Duodenal mucosa (tissue), 2 donors: ENCODE measurements at regions not wholly inside any gene's neighbourhood (a gene's known extent, or its start where the extent isn't known, plus 50 kb on each side); places are given as distances from the start of the nearest gene placed in this dataset.
"Not testable (repeated sequence)": the region's sequence is repeated elsewhere in the genome, so short reads cannot be mapped to it uniquely, and the experiment has no call there.

Source experiments
- H3K27ac ChIP-seq: one replicate; pipeline ENCODE4 v1.7.0; 2013; ENCODE audit warnings: low read depth, low read length
- H3K27me3 ChIP-seq, 2 donors: one replicate each; pipeline ENCODE4 v1.7.0; 2013; ENCODE audit warnings: low read length in 2 of 2, control low read depth in 1 of 2; ENCODE audit not compliant: insufficient read depth in 2 of 2, control insufficient read depth in 1 of 2
- H3K36me3 ChIP-seq, 2 donors: one replicate each; pipeline ENCODE4 v1.7.0; 2013; ENCODE audit warnings: low read length in 2 of 2, control low read depth in 1 of 2; ENCODE audit not compliant: insufficient read depth in 2 of 2, control insufficient read depth in 1 of 2
- H3K4me1 ChIP-seq, 2 donors: one replicate each; pipeline ENCODE4 v1.7.0; 2013; ENCODE audit warnings: low read length in 2 of 2, control low read depth in 1 of 2; ENCODE audit not compliant: insufficient read depth in 2 of 2, control insufficient read depth in 1 of 2
- H3K4me3 ChIP-seq, 2 donors: one replicate each; pipeline ENCODE4 v1.7.0; 2013; ENCODE audit warnings: low read length in 2 of 2, low read depth in 1 of 2
- H3K9ac ChIP-seq, 2 donors: one replicate each; pipeline ENCODE4 v1.7.0; 2013; ENCODE audit warnings: low read length in 2 of 2, low read depth in 1 of 2
- H3K9me3 ChIP-seq, 2 donors: one replicate each; pipeline ENCODE4 v1.7.0; 2013; ENCODE audit warnings: low read length in 2 of 2, control low read depth in 1 of 2; ENCODE audit not compliant: control insufficient read depth in 1 of 2

DNA sequence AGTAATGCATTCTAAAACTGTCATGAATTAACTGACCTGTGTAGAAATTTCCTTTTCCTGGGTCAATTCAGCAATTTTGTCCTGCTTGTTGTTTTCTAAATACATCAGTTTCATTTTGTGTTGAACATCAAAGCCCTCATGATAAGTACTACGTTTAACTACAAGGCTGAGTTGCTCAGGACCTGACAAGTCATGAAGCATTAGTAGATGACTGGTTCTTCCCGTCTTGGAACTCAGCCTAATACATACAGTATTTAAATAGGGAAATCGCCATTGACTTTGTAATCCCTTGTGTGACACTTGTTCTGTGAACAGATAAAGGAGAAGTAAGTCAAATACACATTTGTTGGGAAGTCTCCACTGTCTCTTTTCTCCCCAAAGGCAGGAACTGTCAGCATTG lies 727.1 kb downstream of the TTLL7 start:
- not testable (repeated sequence) for H3K9ac ChIP-seq, H3K4me1 ChIP-seq, H3K27ac ChIP-seq

DNA sequence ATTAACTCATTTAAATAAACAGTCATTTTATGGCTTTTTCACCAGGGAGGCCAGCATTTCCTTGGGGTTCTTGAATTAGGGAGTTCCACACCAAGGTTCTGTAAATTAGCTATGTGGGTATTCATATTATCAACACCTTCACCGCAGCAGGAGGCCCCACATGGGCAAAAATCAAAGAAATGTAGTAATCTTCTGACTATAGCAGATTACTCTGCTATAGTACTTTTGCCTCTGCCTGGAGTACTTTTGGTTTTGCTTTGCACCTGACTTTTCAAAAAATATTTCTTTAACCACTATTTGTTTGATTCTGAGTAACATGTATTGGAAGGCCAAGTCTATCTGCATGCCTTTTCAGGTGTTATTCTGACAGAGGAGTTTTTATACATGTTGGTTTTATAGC lies 728.1 kb downstream of the TTLL7 start:
- H3K4me1 ChIP-seq, H3K27ac ChIP-seq, H3K36me3 ChIP-seq, H3K27me3 ChIP-seq, H3K4me3 ChIP-seq, H3K9me3 ChIP-seq, H3K9ac ChIP-seq: not testable (repeated sequence)

More for the DNA sequence above, 727.1 kb downstream of the TTLL7 start:
- H3K36me3 ChIP-seq, H3K4me3 ChIP-seq, H3K9me3 ChIP-seq, H3K27me3 ChIP-seq: not testable (repeated sequence)

DNA sequence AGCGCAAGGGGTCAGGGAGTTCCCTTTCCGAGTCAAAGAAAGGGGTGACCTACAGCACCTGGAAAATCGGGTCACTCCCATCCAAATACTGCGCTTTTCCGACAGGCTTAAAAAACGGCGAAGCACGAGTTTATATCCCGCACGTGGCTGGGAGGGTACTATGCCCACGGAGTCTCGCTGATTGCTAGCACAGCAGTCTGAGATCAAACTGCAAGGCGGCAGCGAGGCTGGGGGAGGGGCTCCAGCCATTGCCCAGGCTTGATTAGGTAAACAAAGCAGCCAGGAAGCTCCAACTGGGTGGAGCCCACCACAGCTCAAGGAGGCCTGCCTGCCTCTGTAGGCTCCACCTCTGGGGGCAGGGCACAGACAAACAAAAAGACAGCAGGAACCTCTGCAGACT lies 735.1 kb downstream of the TTLL7 start:
- not testable (repeated sequence) for H3K36me3 ChIP-seq, H3K27me3 ChIP-seq

DNA sequence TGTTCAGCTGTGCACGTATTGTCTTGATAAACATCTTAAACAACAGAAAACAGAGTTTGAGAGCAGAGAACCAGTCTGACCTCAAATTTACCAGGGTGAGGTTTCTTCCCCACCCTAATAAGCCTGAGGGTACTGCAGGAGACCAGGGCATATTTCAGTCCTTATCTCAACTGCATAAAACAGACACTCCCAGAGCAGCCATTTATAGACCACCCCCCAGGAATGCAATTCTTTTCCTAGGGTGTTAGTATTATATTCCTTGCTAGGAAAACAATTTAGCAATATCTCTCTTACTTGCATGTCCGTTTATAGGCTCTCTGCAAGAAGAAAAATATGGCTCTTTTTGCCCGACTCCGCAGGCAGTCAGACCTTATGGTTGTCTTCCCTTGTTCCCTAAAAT lies 747.2 kb downstream of the TTLL7 start:
- H3K9ac ChIP-seq, H3K27me3 ChIP-seq, H3K4me1 ChIP-seq, H3K36me3 ChIP-seq, H3K4me3 ChIP-seq, H3K27ac ChIP-seq, H3K9me3 ChIP-seq: not testable (repeated sequence)

More for the DNA sequence above, 735.1 kb downstream of the TTLL7 start:
- not testable (repeated sequence) for H3K4me3 ChIP-seq, H3K9ac ChIP-seq, H3K9me3 ChIP-seq, H3K27ac ChIP-seq, H3K4me1 ChIP-seq

DNA sequence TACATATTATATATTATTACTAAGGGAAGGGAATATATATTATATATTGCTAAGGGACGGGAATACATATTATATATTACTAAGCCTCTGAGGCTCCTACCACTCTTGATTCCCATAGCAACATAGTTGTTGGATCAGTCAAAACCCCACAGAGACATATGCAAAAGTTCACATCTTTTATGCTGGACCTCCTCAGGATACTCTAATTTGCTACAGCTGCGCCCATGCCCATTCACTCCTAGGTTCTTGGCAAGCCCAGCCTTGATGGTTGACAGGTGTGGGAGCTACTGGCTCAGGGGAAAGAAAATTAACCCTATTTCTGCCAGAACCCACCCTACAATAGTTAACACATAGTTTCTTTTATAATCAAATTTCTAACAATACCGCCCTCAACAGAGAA lies 752.2 kb downstream of the TTLL7 start:
- not testable (repeated sequence) for H3K4me1 ChIP-seq, H3K4me3 ChIP-seq, H3K9me3 ChIP-seq, H3K36me3 ChIP-seq, H3K27ac ChIP-seq, H3K27me3 ChIP-seq, H3K9ac ChIP-seq

DNA sequence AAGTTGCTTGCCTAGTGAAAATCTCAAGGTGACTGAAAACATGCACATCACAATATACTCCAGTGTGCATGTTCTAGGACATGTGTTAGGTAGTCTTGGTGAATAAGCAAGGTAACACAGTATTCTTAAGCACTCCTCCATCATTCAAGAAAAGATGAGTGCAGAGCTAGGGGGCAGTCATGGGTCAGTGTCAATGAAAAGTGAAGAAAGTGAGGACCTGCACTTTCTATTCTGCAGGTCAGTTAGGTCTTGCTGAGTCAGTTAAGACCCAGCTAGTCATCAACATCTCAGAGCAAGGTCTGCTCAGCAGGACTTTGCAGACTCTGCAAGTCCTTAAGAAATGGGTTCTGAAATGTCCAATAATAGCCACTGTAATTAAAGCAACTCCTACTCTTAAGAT lies 754.1 kb downstream of the TTLL7 start:
- H3K4me3 ChIP-seq, H3K27me3 ChIP-seq, H3K9me3 ChIP-seq, H3K36me3 ChIP-seq, H3K9ac ChIP-seq, H3K27ac ChIP-seq, H3K4me1 ChIP-seq: not testable (repeated sequence)

DNA sequence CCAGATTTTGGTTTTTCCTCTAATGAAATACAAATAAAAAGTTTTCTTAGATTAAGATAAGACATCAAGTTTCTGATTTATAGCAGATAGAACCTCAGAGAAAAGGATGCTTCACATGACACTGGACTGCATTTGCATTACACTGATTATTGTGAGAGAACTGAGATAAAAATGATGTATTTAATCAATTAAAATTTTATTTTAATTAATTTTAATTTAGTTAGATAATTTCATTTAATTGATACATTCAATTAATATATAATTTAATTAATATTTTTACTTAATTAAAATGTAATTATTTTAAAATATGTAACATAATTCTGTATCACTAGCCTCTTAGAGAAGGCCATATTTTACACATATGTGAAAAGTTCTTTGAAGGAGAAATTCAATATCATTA lies 759.4 kb downstream of the TTLL7 start:
- H3K4me1 ChIP-seq, H3K4me3 ChIP-seq, H3K9ac ChIP-seq, H3K36me3 ChIP-seq, H3K27ac ChIP-seq, H3K27me3 ChIP-seq, H3K9me3 ChIP-seq: not testable (repeated sequence)

DNA sequence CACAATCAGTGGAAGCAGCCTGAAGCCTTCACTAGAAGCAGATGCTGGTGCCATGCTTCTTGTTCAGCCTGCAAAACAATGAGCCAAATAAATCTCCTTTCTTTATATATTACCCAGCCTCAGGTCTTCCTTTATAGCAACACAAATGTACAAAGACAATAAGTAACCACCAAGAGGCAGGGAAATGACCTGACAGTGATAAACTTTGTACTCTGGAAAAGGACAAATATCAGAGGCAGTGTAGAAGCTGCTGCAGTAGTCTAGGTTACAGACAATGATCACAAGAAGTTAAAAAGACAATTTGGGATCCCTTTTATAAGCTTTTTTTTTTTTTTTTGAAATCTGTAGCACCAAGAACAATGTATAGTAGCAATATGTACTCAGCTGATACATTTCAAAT lies 760.3 kb downstream of the TTLL7 start:
- not testable (repeated sequence) for H3K9me3 ChIP-seq, H3K27ac ChIP-seq, H3K4me3 ChIP-seq, H3K9ac ChIP-seq, H3K4me1 ChIP-seq, H3K27me3 ChIP-seq, H3K36me3 ChIP-seq

DNA sequence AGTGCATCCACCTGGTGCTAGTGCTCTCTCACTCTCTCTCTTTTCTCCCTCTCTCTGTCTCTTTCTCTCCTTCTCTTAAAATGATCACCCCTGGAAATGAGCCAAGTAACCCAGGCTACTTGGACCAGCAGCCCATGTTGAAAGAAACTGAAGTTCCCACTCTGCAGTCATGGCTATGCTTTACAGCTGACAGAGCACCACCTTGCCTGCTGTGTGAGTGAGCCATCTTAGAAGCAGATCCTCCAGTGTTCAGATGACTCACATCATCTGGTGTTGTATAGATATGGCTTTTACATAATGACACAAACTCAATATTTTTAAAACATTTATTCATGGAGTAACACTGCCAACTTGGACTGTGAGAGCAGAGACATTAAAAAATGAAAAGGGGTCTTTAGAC lies 779.1 kb downstream of the TTLL7 start:
- H3K4me3 ChIP-seq, H3K9ac ChIP-seq, H3K4me1 ChIP-seq, H3K27ac ChIP-seq, H3K27me3 ChIP-seq, H3K36me3 ChIP-seq, H3K9me3 ChIP-seq: not testable (repeated sequence)

DNA sequence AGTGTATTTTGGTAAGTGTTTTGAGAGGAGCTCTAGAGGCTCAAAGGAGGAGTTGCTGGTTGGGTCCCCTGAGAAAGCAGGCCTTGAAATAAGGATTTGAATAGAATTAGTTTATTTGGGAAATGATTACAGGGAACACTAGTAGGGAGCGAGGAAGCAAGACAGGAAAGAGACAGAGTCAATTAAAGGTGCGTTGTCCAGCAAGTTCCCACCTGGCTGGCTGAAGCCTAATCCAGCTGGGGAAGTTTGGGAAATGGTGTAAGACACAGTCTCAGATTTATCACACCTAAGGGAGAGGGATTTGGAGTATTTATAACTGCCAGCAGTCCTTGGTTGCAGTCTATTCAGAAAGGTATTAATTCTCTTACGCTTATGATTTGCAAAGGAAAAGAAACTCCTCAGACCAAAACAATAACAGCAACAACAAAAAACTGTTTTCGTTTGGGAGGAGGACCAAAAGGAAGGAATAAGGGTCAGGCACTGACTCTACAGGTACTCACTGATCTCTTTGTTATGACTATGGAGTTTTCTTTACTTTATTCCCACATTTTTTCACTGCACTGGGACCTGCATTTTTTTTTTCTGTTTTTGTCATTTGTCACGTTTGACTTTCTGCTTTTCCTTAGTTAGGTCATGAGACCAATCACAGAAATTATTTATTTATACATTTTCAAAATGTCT lies 780.8 kb downstream of the TTLL7 start:
- not testable (repeated sequence) for H3K36me3 ChIP-seq, H3K4me1 ChIP-seq, H3K9ac ChIP-seq, H3K4me3 ChIP-seq, H3K9me3 ChIP-seq, H3K27ac ChIP-seq, H3K27me3 ChIP-seq

DNA sequence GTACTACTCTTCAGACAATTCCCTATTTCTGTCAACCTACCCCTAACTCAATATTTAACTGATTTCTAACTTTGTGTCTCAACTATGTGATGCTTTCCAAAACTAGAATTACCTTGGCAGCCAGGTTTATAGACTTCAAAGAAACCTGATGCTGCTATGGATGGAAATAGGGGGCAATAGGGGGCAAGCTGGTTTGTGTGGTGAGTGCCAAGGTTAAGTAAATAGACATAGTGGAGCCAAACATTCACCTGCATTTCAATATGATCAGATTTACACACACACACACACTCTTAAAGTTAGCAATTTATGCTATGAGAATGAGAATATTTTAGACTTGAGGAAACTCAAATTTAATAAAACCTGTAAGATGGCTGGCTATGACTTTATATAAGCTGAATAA lies 784.6 kb downstream of the TTLL7 start:
- H3K27me3 ChIP-seq, H3K27ac ChIP-seq, H3K9me3 ChIP-seq, H3K4me1 ChIP-seq, H3K4me3 ChIP-seq, H3K36me3 ChIP-seq, H3K9ac ChIP-seq: not testable (repeated sequence)
